Naive thymus-derived CD8-positive, alpha-beta T cell (primary cell): ENCODE measurements at regions not wholly inside any gene's neighbourhood (a gene's known extent, or its start where the extent isn't known, plus 50 kb on each side); places are given as distances from the start of the nearest gene placed in this dataset.
"Not testable (repeated sequence)": the region's sequence is repeated elsewhere in the genome, so short reads cannot be mapped to it uniquely, and the experiment has no call there.

Source experiments
- ATAC-seq, 2 donors: fragments of 150-1000 bp; cut with Tn5 transposase in 1 of 2; sonication (Bioruptor Pico), chemical (Tn5 transposase) in 1 of 2; 1 replicate in 1 of 2; 2 replicates in 1 of 2; pipeline ENCODE4 v1.10.0; 2021; ENCODE audit warnings: mild to moderate bottlenecking in 2 of 2, moderate library complexity in 2 of 2
- POLR2A ChIA-PET: fragments of 350-600 bp; sonication (Branson Sonifier 250); formaldehyde crosslinking; loops from one replicate; lab custom pipeline; 2021; ENCODE audit warnings: antibody characterized with exemption; lab: Charles Lee
- DNase-seq, 10 donors: peaks; one replicate each; pipeline versions ENCODE4 v3.0.0 to v3.0.0-alpha.2; 2020 to 2022
- H3K27ac Mint-ChIP-seq, 10 donors: one replicate each; pipeline ENCODE4 v1.8.0; 2020 to 2022; ENCODE audit warnings: mild to moderate bottlenecking in 10 of 10, mixed read lengths in 10 of 10, moderate library complexity in 4 of 10, inconsistent platforms in 1 of 10
- H3K27me3 Mint-ChIP-seq, 5 donors: one replicate each; pipeline ENCODE4 v1.8.0; 2021 to 2022; ENCODE audit warnings: mixed read lengths in 5 of 5
- H3K36me3 Mint-ChIP-seq, 3 donors: one replicate each; pipeline ENCODE4 v1.8.0; 2020 to 2022; ENCODE audit warnings: mixed read lengths in 3 of 3, mild to moderate bottlenecking in 2 of 3, inconsistent platforms in 1 of 3
- H3K4me1 Mint-ChIP-seq, 4 donors: one replicate each; pipeline ENCODE4 v1.8.0; 2021 to 2022; ENCODE audit warnings: mixed read lengths in 4 of 4
- H3K4me3 Mint-ChIP-seq, 10 donors: one replicate each; pipeline ENCODE4 v1.8.0; 2020 to 2022; ENCODE audit warnings: mild to moderate bottlenecking in 10 of 10, mixed read lengths in 10 of 10, moderate library complexity in 6 of 10, inconsistent platforms in 1 of 10
- H3K9me3 Mint-ChIP-seq, 9 donors: one replicate each; pipeline ENCODE4 v1.8.0; 2020 to 2022; ENCODE audit warnings: mixed read lengths in 9 of 9, mild to moderate bottlenecking in 3 of 9, inconsistent platforms in 1 of 9, moderate library complexity in 1 of 9

- POLR2A ChIA-PET, result no interaction called here
- peaks cover 0 to 6% (median 5%) of the 10 kb centered on the region in 4 donors for H3K4me1 Mint-ChIP-seq
- no peaks in the 10 kb centered on the region for H3K36me3 Mint-ChIP-seq
- no peaks in the 10 kb centered on the region for H3K27me3 Mint-ChIP-seq
- H3K9me3 Mint-ChIP-seq, result no peaks in the 10 kb centered on the region
- ATAC-seq (no peak), DNase-seq (no peak)
- no peak overlapping the region for H3K4me3 Mint-ChIP-seq
- peak overlapping the region in 1 of 10 donors; percentile 32 for H3K27ac Mint-ChIP-seq
Measured at GRCh38 chr12:25352083-25352918, 101.6 kb upstream of the KRAS start.

- H3K4me3 Mint-ChIP-seq, result no peak overlapping the region
- H3K27ac Mint-ChIP-seq, result no peak overlapping the region
- no peak for ATAC-seq
- POLR2A ChIA-PET, result interaction anchor here (0.5 to 1.2 kb wide), 2 partner anchors 39 to 64 kb away, joined by 3 read pairs; no protein-coding TSS in a partner anchor
- H3K27me3 Mint-ChIP-seq, result no peaks in the 10 kb centered on the region
- no peaks in the 10 kb centered on the region for H3K9me3 Mint-ChIP-seq
- DNase-seq, result no peak
- no peaks in the 10 kb centered on the region for H3K36me3 Mint-ChIP-seq
- H3K4me1 Mint-ChIP-seq, result peaks cover 5 to 8% (median 6%) of the 10 kb centered on the region in 4 donors
Measured at GRCh38 chr12:25348593-25348895, 97.8 kb upstream of the KRAS start.

- POLR2A ChIA-PET, result interaction anchor here (0.5 to 1.7 kb wide), 4 partner anchors 39 to 97 kb away, joined by 3 to 4 read pairs (median 3); partner anchors contain the start of gene KRAS
- Mint-ChIP-seq H3K27me3 (no peaks in the 10 kb centered on the region), H3K27ac (peak overlapping the region in 2 of 10 donors; percentile 32 to 72), H3K4me1 (peaks cover 5 to 8% (median 6%) of the 10 kb centered on the region in 4 donors), H3K36me3 (no peaks in the 10 kb centered on the region), H3K9me3 (no peaks in the 10 kb centered on the region), H3K4me3 (no peak overlapping the region)
- DNase-seq (no peak), ATAC-seq (no peak)
Measured at GRCh38 chr12:25347716-25348592, 97.2 kb upstream of the KRAS start.

DNA sequence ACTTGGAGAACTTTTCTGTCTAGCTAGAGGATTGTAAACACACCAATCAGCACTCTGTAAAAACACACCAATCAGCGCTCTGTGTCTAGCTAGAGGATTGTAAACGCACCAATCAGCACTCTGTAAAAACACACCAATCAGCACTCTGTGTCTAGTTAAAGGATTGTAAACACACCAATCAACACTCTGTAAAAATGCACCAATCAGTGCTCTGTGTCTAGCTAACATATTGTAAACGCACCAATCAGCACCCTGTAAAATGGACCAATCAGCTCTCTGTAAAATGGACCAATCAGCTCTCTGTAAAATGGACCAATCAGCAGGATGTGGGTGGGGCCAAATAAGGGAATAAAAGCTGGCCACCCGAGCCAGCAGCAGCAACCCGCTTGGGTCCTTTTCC is 91.1 kb upstream of the KRAS start:
- H3K27ac Mint-ChIP-seq, H3K4me3 Mint-ChIP-seq, ATAC-seq, DNase-seq, H3K4me1 Mint-ChIP-seq, H3K27me3 Mint-ChIP-seq, H3K36me3 Mint-ChIP-seq, POLR2A ChIA-PET: not testable (repeated sequence)
- H3K9me3 Mint-ChIP-seq, result peaks cover 0 to 12% (median 6%) of the 10 kb centered on the region in 9 donors

DNA sequence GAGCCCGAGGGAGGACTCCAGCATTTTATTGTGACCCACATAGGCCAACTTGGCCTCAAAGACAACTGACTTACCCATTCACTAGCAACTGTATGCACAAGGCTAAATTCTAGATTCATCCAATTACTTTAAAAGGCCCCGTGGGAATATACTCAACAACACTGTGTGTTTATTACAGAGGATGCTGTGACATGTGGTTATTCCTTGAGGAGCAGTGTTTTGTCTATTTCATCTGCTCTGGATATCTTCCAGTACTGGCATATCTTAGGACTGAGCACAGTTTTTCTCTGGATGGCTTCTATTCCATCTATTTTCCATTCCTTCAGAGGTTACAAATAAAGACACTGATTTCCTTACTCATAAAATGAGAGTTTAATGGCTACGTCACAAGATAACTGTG is 87.2 kb upstream of the KRAS start:
- H3K4me3 Mint-ChIP-seq, result no peak overlapping the region
- peaks cover 0 to 8% (median 3%) of the 10 kb centered on the region in 3 donors for H3K36me3 Mint-ChIP-seq
- H3K4me1 Mint-ChIP-seq, result peaks cover 0 to 10% (median 2%) of the 10 kb centered on the region in 4 donors
- H3K9me3 Mint-ChIP-seq, result peaks cover 0 to 12% (median 6%) of the 10 kb centered on the region in 9 donors
- DNase-seq (no peak), ATAC-seq (no peak)
- POLR2A ChIA-PET, result no interaction called here
- no peak overlapping the region for H3K27ac Mint-ChIP-seq
- no peaks in the 10 kb centered on the region for H3K27me3 Mint-ChIP-seq

GRCh38 chr12:25332143-25332542 is 81.4 kb upstream of the KRAS start:
- no peaks in the 10 kb centered on the region for H3K36me3 Mint-ChIP-seq
- no peak for DNase-seq
- peaks cover 5 to 15% (median 10%) of the 10 kb centered on the region in 4 donors for H3K4me1 Mint-ChIP-seq
- H3K27me3 Mint-ChIP-seq, result no peaks in the 10 kb centered on the region
- H3K4me3 Mint-ChIP-seq, result no peak overlapping the region
- H3K9me3 Mint-ChIP-seq, result no peaks in the 10 kb centered on the region
- POLR2A ChIA-PET, result interaction anchor here (0.6 kb wide), 1 partner anchor 53 kb away, joined by 3 read pairs; no protein-coding TSS in a partner anchor
- H3K27ac Mint-ChIP-seq, result no peak overlapping the region
- no peak for ATAC-seq

DNA sequence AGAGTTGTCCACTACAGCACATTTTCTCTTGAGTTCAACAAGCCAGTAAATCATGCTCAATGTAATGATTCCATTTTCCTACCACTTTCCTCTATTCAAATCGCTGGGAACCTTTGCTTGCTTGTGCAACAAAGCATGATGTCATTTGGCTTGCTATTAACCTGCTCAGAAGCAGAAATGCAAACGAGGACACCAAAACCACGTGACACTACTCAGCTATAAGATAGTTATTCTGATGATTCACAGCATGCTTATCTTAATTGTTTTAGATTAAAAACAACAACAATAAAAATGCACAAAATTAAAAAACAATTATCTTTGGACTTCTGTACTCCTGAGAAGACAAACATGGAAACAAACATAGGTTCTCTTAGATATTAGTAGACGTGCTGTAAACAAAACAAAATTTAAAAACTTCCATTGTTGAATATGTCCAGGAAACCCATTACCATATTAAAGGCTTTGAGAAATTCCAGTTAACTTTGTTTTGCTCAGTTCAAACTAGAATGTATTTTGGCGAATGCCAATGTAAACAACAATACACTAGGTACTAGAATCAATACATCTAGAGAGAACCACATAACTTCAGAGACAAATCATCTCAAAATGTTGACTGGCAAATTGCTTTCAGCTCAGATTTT is 77.5 kb upstream of the KRAS start:
- no peaks in the 10 kb centered on the region for H3K9me3 Mint-ChIP-seq
- ATAC-seq, result no peak
- H3K27me3 Mint-ChIP-seq, result no peaks in the 10 kb centered on the region
- H3K27ac Mint-ChIP-seq, result no peak overlapping the region
- no peaks in the 10 kb centered on the region for H3K36me3 Mint-ChIP-seq
- H3K4me3 Mint-ChIP-seq, result no peak overlapping the region
- POLR2A ChIA-PET, result interaction anchor here (1.0 kb wide), 1 partner anchor 59 kb away, joined by 4 read pairs; no protein-coding TSS in a partner anchor
- H3K4me1 Mint-ChIP-seq, result peaks cover 11 to 22% (median 18%) of the 10 kb centered on the region in 4 donors
- DNase-seq, result no peak

DNA sequence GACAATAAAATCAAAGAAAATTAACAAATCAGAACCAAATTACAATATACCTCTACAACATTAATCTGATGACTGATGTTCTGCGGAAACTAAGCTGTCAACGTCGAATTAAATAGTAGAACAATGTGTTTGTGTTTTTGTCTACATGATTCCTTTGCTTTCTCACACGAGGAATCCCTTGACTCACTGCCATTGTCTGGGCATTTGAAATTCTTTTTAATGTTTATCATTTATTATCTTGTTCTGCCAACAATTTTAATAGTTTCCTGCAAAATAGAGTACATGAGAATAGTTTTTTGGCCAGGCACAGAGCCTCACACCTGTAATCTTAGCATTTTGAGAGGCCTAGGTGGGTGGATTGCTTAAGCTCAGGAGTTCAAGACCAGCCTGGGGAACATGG is 76.6 kb upstream of the KRAS start:
- H3K27me3 Mint-ChIP-seq, result no peaks in the 10 kb centered on the region
- no peaks in the 10 kb centered on the region for H3K36me3 Mint-ChIP-seq
- POLR2A ChIA-PET, result interaction anchor here (0.5 kb wide), 1 partner anchor 82 kb away, joined by 8 read pairs; no protein-coding TSS in a partner anchor
- H3K9me3 Mint-ChIP-seq, result peaks cover 0 to 2% (median 0%) of the 10 kb centered on the region in 9 donors
- H3K4me1 Mint-ChIP-seq, result peaks cover 18 to 30% (median 26%) of the 10 kb centered on the region in 4 donors
- no peak for DNase-seq
- no peak overlapping the region for H3K27ac Mint-ChIP-seq
- ATAC-seq, result no peak
- no peak overlapping the region for H3K4me3 Mint-ChIP-seq

GRCh38 chr12:25326326-25326725 is 75.6 kb upstream of the KRAS start:
- POLR2A ChIA-PET, result interaction anchor here (0.9 to 1.2 kb wide), 2 partner anchors 51 to 76 kb away, joined by 3 to 4 read pairs; partner anchors contain the start of gene KRAS
- Mint-ChIP-seq H3K27ac (no peak overlapping the region), H3K4me1 (peaks cover 24 to 35% (median 33%) of the 10 kb centered on the region in 4 donors), H3K27me3 (no peaks in the 10 kb centered on the region), H3K36me3 (no peaks in the 10 kb centered on the region), H3K9me3 (peaks cover 0 to 4% (median 0%) of the 10 kb centered on the region in 9 donors), H3K4me3 (no peak overlapping the region)
- no peak for ATAC-seq
- no peak for DNase-seq

GRCh38 chr12:25324861-25325260 is 74.1 kb upstream of the KRAS start:
- POLR2A ChIA-PET, result interaction anchor here (0.6 to 3.1 kb wide), 4 partner anchors 16 to 74 kb away, joined by 3 to 15 read pairs (median 3); partner anchors contain the start of gene KRAS
- no peak for DNase-seq
- ATAC-seq, result no peak
- no peak overlapping the region for H3K4me3 Mint-ChIP-seq
- no peaks in the 10 kb centered on the region for H3K27me3 Mint-ChIP-seq
- H3K9me3 Mint-ChIP-seq, result peaks cover 0 to 4% (median 0%) of the 10 kb centered on the region in 9 donors
- no peak overlapping the region for H3K27ac Mint-ChIP-seq
- no peaks in the 10 kb centered on the region for H3K36me3 Mint-ChIP-seq
- H3K4me1 Mint-ChIP-seq, result peaks cover 26 to 48% (median 43%) of the 10 kb centered on the region in 4 donors

DNA sequence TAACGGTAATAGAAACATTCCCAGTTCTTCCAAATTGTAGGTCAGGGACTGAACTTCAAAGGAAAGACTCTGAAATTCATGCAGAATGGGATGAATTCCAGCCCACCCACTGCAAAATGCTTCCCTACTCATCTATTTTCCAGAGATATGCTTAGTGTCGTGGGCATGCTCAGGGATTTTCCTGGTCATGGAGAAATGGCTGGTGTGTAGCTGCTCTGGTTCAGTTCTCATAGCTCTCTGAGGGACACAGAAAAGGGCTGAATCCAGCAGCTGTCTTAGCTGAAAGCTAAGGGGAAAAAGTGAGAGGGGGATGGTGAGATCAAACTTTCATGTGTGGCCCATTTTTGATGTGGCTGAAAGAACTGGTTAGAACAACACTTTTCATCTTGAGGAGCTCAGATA is 72.9 kb upstream of the KRAS start:
- Mint-ChIP-seq H3K27ac (peak overlapping the region; percentile 44 to 99 (median 87)), H3K27me3 (no peaks in the 10 kb centered on the region), H3K4me1 (peaks cover 26 to 54% (median 45%) of the 10 kb centered on the region in 4 donors), H3K9me3 (peaks cover 0 to 4% (median 0%) of the 10 kb centered on the region in 9 donors), H3K36me3 (no peaks in the 10 kb centered on the region), H3K4me3 (peak overlapping the region in 9 of 10 donors; percentile 58 to 94 (median 77))
- DNase-seq (peak in 5 of 10 donors; percentile 6 to 55 (median 39)), ATAC-seq (peak; percentile 57 to 66)
- POLR2A ChIA-PET, result interaction anchor here (0.6 to 3.1 kb wide), 6 partner anchors 23 to 73 kb away, joined by 3 to 15 read pairs (median 3); partner anchors contain the start of gene KRAS
